H1 (cell line): ENCODE measurements at regions not wholly inside any gene's neighbourhood (a gene's known extent, or its start where the extent isn't known, plus 50 kb on each side); places are given as distances from the start of the nearest gene placed in this dataset.

Experiments used
- CTCF ChIA-PET: fragments of 300-600 bp; sonication (Branson Sonifier 250); formaldehyde crosslinking; loops from one replicate; lab custom pipeline; 2021; ENCODE audit not compliant: partially characterized antibody; lab: Charles Lee
- POLR2A ChIA-PET: fragments of 300-600 bp; sonication (Branson Sonifier 250); formaldehyde crosslinking; loops from one replicate; lab custom pipeline; 2021; ENCODE audit warnings: inconsistent platforms; ENCODE audit not compliant: partially characterized antibody; lab: Charles Lee
- DNase-seq, 2 experiments: peaks; one replicate each; pipeline versions ENCODE4 v3.0.0 to v3.0.0-alpha.2; 2010 to 2022; ENCODE audit warnings: low spot score in 2 of 2, low read depth in 1 of 2, mixed read lengths in 1 of 2
- FAIRE-seq: peaks from 2 replicates; lab custom pipeline; 2011; peaks lifted over from hg19 to GRCh38; lab: Jason Lieb, UNC
- H2AFZ ChIP-seq: 2 replicates; pipeline ENCODE4 v1.8.1; 2012; ENCODE audit warnings: low read length, inconsistent platforms
- H2AK5ac ChIP-seq: 2 replicates; pipeline ENCODE4 v1.6.1; 2013; ENCODE audit warnings: low read depth, low read length
- H2BK120ac ChIP-seq: replicated peaks from 2 replicates; pipeline ENCODE3; 2013; ENCODE audit warnings: low read depth, low read length, inconsistent platforms
- H2BK12ac ChIP-seq: 2 replicates; pipeline ENCODE4 v1.6.1; 2013; ENCODE audit warnings: low read depth, low read length
- H2BK15ac ChIP-seq: 2 replicates; pipeline ENCODE4 v1.6.1; 2013; ENCODE audit warnings: low read length
- H2BK20ac ChIP-seq: 2 replicates; pipeline ENCODE4 v1.6.1; 2013; ENCODE audit warnings: low read length
- H2BK5ac ChIP-seq: 2 replicates; pipeline ENCODE4 v1.6.1; 2013; ENCODE audit warnings: low read depth, low read length
- H3K14ac ChIP-seq: 2 replicates; pipeline ENCODE4 v1.6.1; 2013; ENCODE audit warnings: inconsistent platforms; ENCODE audit not compliant: insufficient read length
- H3K18ac ChIP-seq: 2 replicates; pipeline ENCODE4 v1.6.1; 2013; ENCODE audit warnings: low read length; ENCODE audit errors: extremely low read depth
- H3K23ac ChIP-seq: 2 replicates; pipeline ENCODE4 v1.6.1; 2013; ENCODE audit warnings: inconsistent platforms; ENCODE audit not compliant: insufficient read length
- H3K23me2 ChIP-seq: 2 replicates; pipeline ENCODE4 v1.6.1; 2013; ENCODE audit warnings: low read depth, low read length
- H3K27ac ChIP-seq: 2 replicates; pipeline ENCODE4 v1.6.1; 2011; ENCODE audit warnings: low read depth, low read length, inconsistent platforms
- H3K27me3 ChIP-seq, 4 experiments: replicated peaks in 1 of 4; 1 replicate in 1 of 4; 2 replicates in 3 of 4; pipeline versions ENCODE4 v1.6.1 to v1.8.1; 2011 to 2013; ENCODE audit warnings: low read length in 3 of 4, mild to moderate bottlenecking in 3 of 4, inconsistent platforms in 2 of 4, mixed read lengths in 2 of 4, moderate library complexity in 1 of 4; ENCODE audit not compliant: control insufficient read depth in 3 of 4, insufficient read depth in 3 of 4; ENCODE audit errors: extremely low read depth in 1 of 4
- H3K36me3 ChIP-seq, 4 experiments: 2 replicates each; pipeline versions ENCODE4 v1.6.1 to v1.8.1; 2011 to 2013; ENCODE audit warnings: mild to moderate bottlenecking in 4 of 4, low read length in 3 of 4, moderate library complexity in 2 of 4, control low read depth in 1 of 4, inconsistent platforms in 1 of 4; ENCODE audit not compliant: insufficient read depth in 4 of 4, control insufficient read depth in 2 of 4
- H3K4ac ChIP-seq: replicated peaks from 2 replicates; pipeline ENCODE3; 2013; ENCODE audit warnings: low read length, low read depth, mixed read lengths, inconsistent platforms; ENCODE audit not compliant: insufficient read length
- H3K4me1 ChIP-seq, 4 experiments: replicated peaks in 1 of 4; 1 replicate in 1 of 4; 2 replicates in 3 of 4; pipeline versions ENCODE4 v1.6.1 to v1.8.1; 2011 to 2013; ENCODE audit warnings: low read length in 3 of 4, inconsistent platforms in 2 of 4, mixed read lengths in 1 of 4; ENCODE audit not compliant: insufficient read depth in 4 of 4, control insufficient read depth in 3 of 4
- H3K4me2 ChIP-seq, 2 experiments: 2 replicates each; pipeline versions ENCODE4 v1.6.1 to v1.8.1; 2011 to 2013; ENCODE audit warnings: low read depth in 2 of 2, low read length in 2 of 2, control low read depth in 1 of 2, inconsistent platforms in 1 of 2, mild to moderate bottlenecking in 1 of 2; ENCODE audit not compliant: insufficient read depth in 1 of 2
- H3K4me3 ChIP-seq, 4 experiments: fragments of 200-600, 300-600 bp in 1 of 4; sonication (generic), shearing (Covaris generic), sonication (Bioruptor Twin) in 1 of 4; 2 replicates each; pipeline versions ENCODE4 v1.5.1 to v1.8.1; 2011 to 2016; ENCODE audit warnings: low read length in 4 of 4, low read depth in 3 of 4, control low read depth in 2 of 4, inconsistent platforms in 2 of 4, mild to moderate bottlenecking in 2 of 4, mixed read lengths in 1 of 4, moderate library complexity in 1 of 4; ENCODE audit not compliant: insufficient read depth in 2 of 4; ENCODE audit errors: extremely low read depth in 1 of 4
- H3K56ac ChIP-seq: replicated peaks from 2 replicates; pipeline ENCODE3; 2013; ENCODE audit warnings: low read depth, mild to moderate bottlenecking, mixed read lengths, low read length, inconsistent platforms; ENCODE audit not compliant: insufficient read length
- H3K79me1 ChIP-seq: 2 replicates; pipeline ENCODE4 v1.6.1; 2013; ENCODE audit warnings: low read depth, low read length, control low read depth
- H3K79me2 ChIP-seq, 2 experiments: 2 replicates each; pipeline versions ENCODE4 v1.6.1 to v1.8.1; 2012 to 2013; ENCODE audit warnings: low read length in 2 of 2, mild to moderate bottlenecking in 2 of 2, inconsistent platforms in 1 of 2; ENCODE audit not compliant: insufficient read depth in 2 of 2, control insufficient read depth in 1 of 2
- H3K9ac ChIP-seq, 4 experiments: replicated peaks in 1 of 4; 1 replicate in 1 of 4; 2 replicates in 3 of 4; pipeline versions ENCODE4 v1.6.1 to v1.8.1; 2011 to 2013; ENCODE audit warnings: low read depth in 3 of 4, low read length in 3 of 4, control low read depth in 2 of 4, mild to moderate bottlenecking in 2 of 4, moderate library complexity in 2 of 4, inconsistent platforms in 1 of 4; ENCODE audit errors: extremely low read depth in 1 of 4
- H3K9me3 ChIP-seq, 2 experiments: 2 replicates each; pipeline versions ENCODE4 v1.6.1 to v1.8.1; 2012 to 2013; ENCODE audit warnings: mild to moderate bottlenecking in 2 of 2, moderate library complexity in 2 of 2, control low read depth in 1 of 2, inconsistent platforms in 1 of 2, low read depth in 1 of 2, low read length in 1 of 2, mixed read lengths in 1 of 2; ENCODE audit not compliant: insufficient read depth in 2 of 2
- H4K20me1 ChIP-seq, 2 experiments: replicated peaks in 1 of 2; 2 replicates each; pipeline versions ENCODE3 to v1.8.1; 2011 to 2013; ENCODE audit warnings: inconsistent platforms in 2 of 2, low read length in 2 of 2, mild to moderate bottlenecking in 1 of 2; ENCODE audit not compliant: insufficient read depth in 2 of 2, control insufficient read depth in 1 of 2
- H4K5ac ChIP-seq: 2 replicates; pipeline ENCODE4 v1.6.1; 2013; ENCODE audit warnings: low read length, low read depth, mixed read lengths, inconsistent platforms; ENCODE audit not compliant: insufficient read length
- H4K8ac ChIP-seq: 2 replicates; pipeline ENCODE4 v1.8.0; 2013; ENCODE audit warnings: mild to moderate bottlenecking, moderate library complexity, low read length, inconsistent platforms; ENCODE audit not compliant: insufficient read depth; ENCODE audit errors: extremely low read depth
- H4K91ac ChIP-seq: replicated peaks from 2 replicates; pipeline ENCODE3; 2013; ENCODE audit warnings: low read length, mixed read lengths, inconsistent platforms; ENCODE audit not compliant: insufficient read length
- BACH1 ChIP-seq: IDR thresholded peaks from 2 replicates; pipeline ENCODE4 v1.6.1; 2012; ENCODE audit warnings: low read length, improper control_type of control experiment
- CBX5 ChIP-seq: fragments of 300-800, 300-1000 bp; sonication (generic); IDR thresholded peaks from 2 replicates; pipeline ENCODE4 v1.7.1; 2016; ENCODE audit warnings: antibody characterized with exemption, low read length, low read depth
- CHD1 ChIP-seq: IDR thresholded peaks from 2 replicates; pipeline ENCODE4 v1.6.1; 2012; ENCODE audit warnings: low read depth, low read length, improper control_type of control experiment
- CHD2 ChIP-seq: IDR thresholded peaks from 2 replicates; pipeline ENCODE4 v1.6.1; 2012; ENCODE audit warnings: low read length, improper control_type of control experiment
- EGR1 ChIP-seq: IDR thresholded peaks from 2 replicates; pipeline ENCODE4 v1.6.1; 2011; ENCODE audit warnings: low read depth, low read length, borderline replicate concordance
- HDAC2 ChIP-seq, 2 experiments: fragments of 300-600 bp in 1 of 2; sonication (generic) in 1 of 2; IDR thresholded peaks; 2 replicates each; pipeline ENCODE4 v1.6.1; 2011 to 2012; ENCODE audit warnings: low read depth in 2 of 2, low read length in 2 of 2, mild to moderate bottlenecking in 2 of 2, moderate library complexity in 2 of 2, borderline replicate concordance in 1 of 2, inconsistent platforms in 1 of 2
- KDM4A ChIP-seq: IDR thresholded peaks from one replicate; pipeline ENCODE4 v1.7.1; 2012; ENCODE audit warnings: low read depth, mild to moderate bottlenecking, moderate library complexity, low read length, inconsistent platforms; ENCODE audit not compliant: severe bottlenecking
- KDM5A ChIP-seq: fragments of 200-600 bp; IDR thresholded peaks from 2 replicates; pipeline ENCODE4 v1.7.1; 2012; ENCODE audit warnings: mild to moderate bottlenecking, low read length, inconsistent platforms, mixed read lengths
- SIX5 ChIP-seq: IDR thresholded peaks from 2 replicates; pipeline ENCODE4 v1.6.1; 2011; ENCODE audit warnings: mild to moderate bottlenecking, low read depth, low read length
- SP1 ChIP-seq: IDR thresholded peaks from 2 replicates; pipeline ENCODE4 v1.6.1; 2011; ENCODE audit warnings: low read depth, low read length
- SP2 ChIP-seq: IDR thresholded peaks from 2 replicates; pipeline ENCODE4 v1.6.1; 2012; ENCODE audit warnings: mild to moderate bottlenecking, low read length, inconsistent platforms
- SUZ12 ChIP-seq: fragments of 200-600 bp; sonication (generic); IDR thresholded peaks from 2 replicates; pipeline ENCODE4 v1.6.1; 2012; ENCODE audit warnings: mild to moderate bottlenecking, inconsistent platforms, low read length, moderate library complexity, mixed read lengths
- WGBS, 2 experiments: shearing (Covaris generic) in 1 of 2; methylation state at CpG; one replicate each; pipeline versions ENCODE4 v1.1.6 to v1.1.7; 2013 to 2015; ENCODE audit warnings: low lambda C conversion rate in 2 of 2, mixed read lengths in 2 of 2, inconsistent platforms in 1 of 2, low coverage in 1 of 2, missing lambda C conversion rate in 1 of 2; ENCODE audit not compliant: insufficient replicate concordance in 2 of 2, insufficient coverage in 1 of 2, insufficient read length in 1 of 2; ENCODE audit errors: extremely low coverage in 1 of 2, missing lambda C conversion rate in 1 of 2; 5-methylcytosine and 5-hydroxymethylcytosine counted together
- TF ChIP-seq, protein P1 (sequence below): IDR thresholded peaks from 2 replicates; pipeline ENCODE4 v1.6.1; 2011; ENCODE audit warnings: low read depth, mild to moderate bottlenecking, low read length; ENCODE audit not compliant: insufficient read depth
- TF ChIP-seq, protein P2 (sequence below): IDR thresholded peaks from 2 replicates; pipeline ENCODE4 v1.6.1; 2011; ENCODE audit warnings: low read length, improper control_type of control experiment

DNA sequence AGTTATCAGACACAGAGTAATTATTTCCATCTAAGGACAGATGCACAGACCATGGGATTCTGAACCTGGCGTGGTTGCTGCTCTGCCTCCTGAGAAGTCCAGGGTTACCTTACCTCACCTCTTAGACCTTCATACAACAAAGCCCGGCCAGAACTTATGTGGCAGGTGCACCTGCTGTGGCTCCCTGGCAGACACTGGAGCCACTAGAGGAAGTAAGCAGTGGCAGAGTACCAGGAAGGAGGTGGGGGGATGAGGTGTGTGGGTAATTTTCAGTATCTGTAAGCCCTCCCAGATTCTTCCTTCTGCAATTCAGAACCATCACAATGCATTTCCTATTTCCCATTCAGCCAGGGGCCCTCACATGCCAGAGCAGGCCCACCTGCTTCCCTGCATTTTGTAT lies 106.1 kb upstream of the DOCK9 start:
- H2BK12ac ChIP-seq, result no peak overlapping the region
- H3K27ac ChIP-seq, result no peak overlapping the region
- H4K5ac ChIP-seq, result no peak overlapping the region
- no peak overlapping the region for H2BK15ac ChIP-seq
- no peak for FAIRE-seq
- H2AK5ac ChIP-seq, result no peak overlapping the region
- H3K18ac ChIP-seq, result no peak overlapping the region
- H4K91ac ChIP-seq, result no peak overlapping the region
- no peak overlapping the region for H3K4ac ChIP-seq
- H2BK20ac ChIP-seq, result no peak overlapping the region
- no peak overlapping the region for H2BK120ac ChIP-seq
- peaks cover 0 to 15% (median 5%) of the 10 kb centered on the region in 4 experiments; a peak in 6 of 7 replicates for H3K4me1 ChIP-seq
- no peak for DNase-seq
- peaks cover 4 to 19% (median 14%) of the 10 kb centered on the region in 4 experiments for H3K27me3 ChIP-seq
- ChIA-PET POLR2A (interaction anchor here (1.6 kb wide), 1 partner anchor 13 kb away, joined by 3 read pairs; no protein-coding TSS in a partner anchor), CTCF (interaction anchor here (1.6 kb wide), 1 partner anchor 27 kb away, joined by 4 read pairs; no protein-coding TSS in a partner anchor)
- H3K9me3 ChIP-seq, result no peaks in the 10 kb centered on the region
- H2BK5ac ChIP-seq, result no peak overlapping the region
- peaks cover 0 to 11% of the 10 kb centered on the region in 2 experiments for H4K20me1 ChIP-seq
- H2AFZ ChIP-seq, result no peak overlapping the region
- H3K79me2 ChIP-seq, result no peaks in the 10 kb centered on the region
- H3K9ac ChIP-seq, result no peak overlapping the region
- no peak overlapping the region for H4K8ac ChIP-seq
- H3K4me2 ChIP-seq, result no peak overlapping the region
- H3K14ac ChIP-seq, result no peak overlapping the region
- no peak overlapping the region for H3K23ac ChIP-seq
- no peaks in the 10 kb centered on the region for H3K36me3 ChIP-seq
- H3K79me1 ChIP-seq, result no peaks in the 10 kb centered on the region
- no peak overlapping the region for H3K56ac ChIP-seq
- 88% methylated on average over 2 of the region's 2 CpGs; no CpG with 5 or more reads in 1 of the 2 experiments for WGBS, 2 experiments
- no peak overlapping the region for H3K4me3 ChIP-seq
- peaks cover 12% of the 10 kb centered on the region for H3K23me2 ChIP-seq
- no peak for TF ChIP-seq CHD1
- no peak for TF ChIP-seq KDM4A
- no peak for TF ChIP-seq SUZ12
- TF ChIP-seq HDAC2 (IDR thresholded peaks at IDR 0.05; ENCODE audit: borderline replicate concordance in 1 of 2, low read depth in 2 of 2, low read length in 2 of 2), result no peak
- TF ChIP-seq CHD2, result no peak
- no peak for TF ChIP-seq BACH1
- TF ChIP-seq SIX5, result no peak
- TF ChIP-seq CBX5, result no peak
- TF ChIP-seq, protein P1, sequence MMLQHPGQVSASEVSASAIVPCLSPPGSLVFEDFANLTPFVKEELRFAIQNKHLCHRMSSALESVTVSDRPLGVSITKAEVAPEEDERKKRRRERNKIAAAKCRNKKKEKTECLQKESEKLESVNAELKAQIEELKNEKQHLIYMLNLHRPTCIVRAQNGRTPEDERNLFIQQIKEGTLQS, result no peak
- TF ChIP-seq, protein P2, sequence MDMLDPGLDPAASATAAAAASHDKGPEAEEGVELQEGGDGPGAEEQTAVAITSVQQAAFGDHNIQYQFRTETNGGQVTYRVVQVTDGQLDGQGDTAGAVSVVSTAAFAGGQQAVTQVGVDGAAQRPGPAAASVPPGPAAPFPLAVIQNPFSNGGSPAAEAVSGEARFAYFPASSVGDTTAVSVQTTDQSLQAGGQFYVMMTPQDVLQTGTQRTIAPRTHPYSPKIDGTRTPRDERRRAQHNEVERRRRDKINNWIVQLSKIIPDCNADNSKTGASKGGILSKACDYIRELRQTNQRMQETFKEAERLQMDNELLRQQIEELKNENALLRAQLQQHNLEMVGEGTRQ, result no peak
- no peak for TF ChIP-seq EGR1
- TF ChIP-seq KDM5A, result no peak
- no peak for TF ChIP-seq SP2
- TF ChIP-seq SP1, result no peak
